PFSK-1 (cell line): ENCODE measurements at regions not wholly inside any gene's neighbourhood (a gene's known extent, or its start where the extent isn't known, plus 50 kb on each side); places are given as distances from the start of the nearest gene placed in this dataset.

Experiments used
- FOXP2 ChIP-seq: optimal IDR thresholded peaks from 2 replicates; pipeline ENCODE3; 2011; ENCODE audit warnings: borderline replicate concordance, control low read depth, inconsistent platforms; ENCODE audit not compliant: insufficient read depth; ENCODE audit errors: extremely low read length, extremely low read depth
- POLR2AphosphoS5 ChIP-seq: IDR thresholded peaks from 2 replicates; pipeline ENCODE4 v1.6.1; 2012; ENCODE audit warnings: low read depth, mild to moderate bottlenecking, control low read depth, low read length, moderate library complexity
- REST ChIP-seq, 2 experiments: IDR thresholded peaks; 2 replicates each; pipeline versions ENCODE4 v1.6.1 to v1.8.0; 2011 to 2012; ENCODE audit warnings: low read depth in 2 of 2, low read length in 2 of 2, control low read depth in 1 of 2, inconsistent platforms in 1 of 2, mild to moderate bottlenecking in 1 of 2, moderate library complexity in 1 of 2; ENCODE audit not compliant: insufficient read depth in 1 of 2
- SIN3A ChIP-seq: IDR thresholded peaks from 2 replicates; pipeline ENCODE4 v1.6.1; 2012; ENCODE audit warnings: mild to moderate bottlenecking, low read length, moderate library complexity, borderline replicate concordance; ENCODE audit not compliant: insufficient read depth
- TAF1 ChIP-seq: IDR thresholded peaks from 2 replicates; pipeline ENCODE4 v1.6.1; 2012; ENCODE audit warnings: low read length, control low read depth, borderline replicate concordance; ENCODE audit not compliant: insufficient read depth

- no peak for TF ChIP-seq TAF1
- TF ChIP-seq SIN3A: no peak
- no peak for TF ChIP-seq REST (IDR thresholded peaks at IDR 0.05; ENCODE audit: insufficient read depth in 1 of 2, low read depth in 2 of 2, low read length in 2 of 2)
- no peak for TF ChIP-seq POLR2AphosphoS5
- no peak for TF ChIP-seq FOXP2
Measured at GRCh38 chr13:37475966-37476365, 122.6 kb downstream of the POSTN start.

GRCh38 chr13:37475151-37475550 is 123.4 kb downstream of the POSTN start:
- TF ChIP-seq POLR2AphosphoS5 (no peak), REST (IDR thresholded peaks at IDR 0.05; ENCODE audit: insufficient read depth in 1 of 2, low read depth in 2 of 2, low read length in 2 of 2) (no peak), FOXP2 (no peak), SIN3A (no peak), TAF1 (no peak)

- TF ChIP-seq TAF1 (no peak), POLR2AphosphoS5 (no peak), FOXP2 (no peak), SIN3A (no peak), REST (IDR thresholded peaks at IDR 0.05; ENCODE audit: insufficient read depth in 1 of 2, low read depth in 2 of 2, low read length in 2 of 2) (no peak)
Measured at GRCh38 chr13:37473035-37473434, 125.5 kb downstream of the POSTN start.

DNA sequence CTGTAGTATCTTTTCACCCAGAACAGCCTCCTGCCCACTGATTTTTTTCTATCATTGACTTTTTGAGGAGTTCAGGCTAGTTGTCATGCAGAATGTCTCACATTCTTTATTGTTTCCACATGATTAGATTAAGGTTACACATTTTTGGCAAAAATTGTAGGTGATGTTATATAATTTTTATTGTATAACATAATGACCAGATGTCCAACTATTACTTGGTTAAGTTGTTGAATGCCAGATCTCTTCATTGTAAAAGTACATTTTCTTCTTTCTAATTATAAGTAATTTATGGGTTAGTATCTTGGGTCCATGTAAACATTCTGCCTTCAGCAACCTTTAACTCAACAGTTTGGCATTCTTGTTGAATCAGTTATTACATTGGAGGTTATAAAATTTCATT is 138.4 kb downstream of the POSTN start:
- no peak for TF ChIP-seq FOXP2
- no peak for TF ChIP-seq POLR2AphosphoS5
- no peak for TF ChIP-seq SIN3A
- TF ChIP-seq REST (IDR thresholded peaks at IDR 0.05; ENCODE audit: insufficient read depth in 1 of 2, low read depth in 2 of 2, low read length in 2 of 2): no peak
- no peak for TF ChIP-seq TAF1

DNA sequence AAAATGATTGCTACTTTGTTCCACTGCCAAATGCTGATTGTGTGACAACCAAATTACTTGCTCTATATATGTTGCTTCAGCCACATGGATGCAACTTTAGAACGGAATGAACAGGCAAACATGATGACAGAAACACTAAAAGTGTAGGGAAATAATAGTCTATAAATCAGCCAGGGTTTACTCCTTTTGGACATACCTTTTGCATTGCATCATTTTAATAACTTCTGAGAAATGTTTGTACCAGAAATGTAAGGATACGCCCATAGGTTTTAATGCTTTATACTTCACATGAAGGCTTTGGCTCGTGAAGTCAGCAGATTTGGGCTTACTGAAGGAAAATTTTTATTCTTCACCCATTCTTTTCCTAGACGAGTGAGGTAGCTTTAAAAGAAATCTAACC is 141.0 kb downstream of the POSTN start:
- TF ChIP-seq SIN3A (no peak), TAF1 (no peak), FOXP2 (no peak), REST (IDR thresholded peaks at IDR 0.05; ENCODE audit: insufficient read depth in 1 of 2, low read depth in 2 of 2, low read length in 2 of 2) (no peak), POLR2AphosphoS5 (no peak)
